ENCODE measurements at regions not wholly inside any gene's neighbourhood (a gene's known extent, or its start where the extent isn't known, plus 50 kb on each side); places are given as distances from the start of the nearest gene placed in this dataset.

DNA sequence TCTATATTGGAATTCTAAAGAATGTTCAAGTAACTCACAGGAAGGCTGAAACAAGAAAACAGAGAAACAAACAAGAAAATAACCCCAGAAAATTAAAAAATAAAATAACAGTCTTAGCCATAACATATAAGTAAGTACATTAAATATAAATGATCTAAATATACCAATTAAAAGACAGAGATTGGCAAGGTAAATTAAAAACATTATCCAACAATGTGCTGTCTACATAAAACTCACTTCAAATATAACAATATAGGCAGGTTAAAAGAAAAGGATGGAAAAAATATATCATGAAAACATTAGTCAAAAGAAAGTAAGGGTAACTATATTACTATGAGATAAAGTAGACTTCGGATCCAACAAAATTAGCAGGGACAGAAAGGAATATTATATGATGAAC is 98.1 kb upstream of the NANOS1 start:
- TF ChIP-seq CTCF (conservative IDR thresholded peaks at IDR 0.05 in 1 of 2, IDR thresholded peaks at IDR 0.05 in 1 of 2; ENCODE audit: extremely low read depth in 1 of 2, insufficient read depth in 1 of 2, low read depth in 1 of 2, low read length in 2 of 2), result no peak
- TF ChIP-seq EZH2 (IDR thresholded peaks at IDR 0.05; ENCODE audit: borderline replicate concordance, low read length), result no peak
